ENCODE measurements at regions not wholly inside any gene's neighbourhood (a gene's known extent, or its start where the extent isn't known, plus 50 kb on each side); places are given as distances from the start of the nearest gene placed in this dataset.
"Not testable (repeated sequence)": the region's sequence is repeated elsewhere in the genome, so short reads cannot be mapped to it uniquely, and the experiment has no call there.

- no peak for TF ChIP-seq CTCF (IDR thresholded peaks at IDR 0.05; ENCODE audit: insufficient read depth, low read depth, low read length)
- no peak for DNase-seq (ENCODE audit: low read depth)
Observed at GRCh38 chr6:48959251-48960060, 503.6 kb downstream of the MMUT start.

GRCh38 chr6:48957781-48958180, 505.3 kb downstream of the MMUT start:
- no peak overlapping the region for H3K4me3 ChIP-seq (ENCODE audit: low read depth, low read length)
- DNase-seq (ENCODE audit: low read depth) = peak; percentile 3
- no peak for TF ChIP-seq CTCF (IDR thresholded peaks at IDR 0.05; ENCODE audit: insufficient read depth, low read depth, low read length)

More at GRCh38 chr6:48959251-48960060, 503.6 kb downstream of the MMUT start:
- no peak overlapping the region for H3K4me3 ChIP-seq (ENCODE audit: low read depth, low read length)

GRCh38 chr6:48951917-48952316, 511.1 kb downstream of the MMUT start:
- H3K4me3 ChIP-seq (ENCODE audit: low read depth, low read length) = no peak overlapping the region
- DNase-seq (ENCODE audit: low read depth) = no peak
- TF ChIP-seq CTCF (IDR thresholded peaks at IDR 0.05; ENCODE audit: insufficient read depth, low read depth, low read length) = no peak

GRCh38 chr6:48944276-48944675, 518.8 kb downstream of the MMUT start:
- H3K4me3 ChIP-seq (ENCODE audit: low read depth, low read length); DNase-seq (ENCODE audit: low read depth): not testable (repeated sequence)

- TF ChIP-seq CTCF (IDR thresholded peaks at IDR 0.05; ENCODE audit: insufficient read depth, low read depth, low read length) = no peak
- no peak for DNase-seq (ENCODE audit: low read depth)
- no peak overlapping the region for H3K4me3 ChIP-seq (ENCODE audit: low read depth, low read length)
Observed at GRCh38 chr6:48933136-48933535, 529.9 kb downstream of the MMUT start.

GRCh38 chr6:48928937-48929336, 534.1 kb downstream of the MMUT start:
- DNase-seq (ENCODE audit: low read depth) = no peak
- TF ChIP-seq CTCF (IDR thresholded peaks at IDR 0.05; ENCODE audit: insufficient read depth, low read depth, low read length) = no peak
- H3K4me3 ChIP-seq (ENCODE audit: low read depth, low read length) = no peak overlapping the region

GRCh38 chr6:48922837-48923236, 540.2 kb downstream of the MMUT start:
- no peak for DNase-seq (ENCODE audit: low read depth)
- no peak overlapping the region for H3K4me3 ChIP-seq (ENCODE audit: low read depth, low read length)
- TF ChIP-seq CTCF (IDR thresholded peaks at IDR 0.05; ENCODE audit: insufficient read depth, low read depth, low read length) = no peak

Measured in fibroblast of villous mesenchyme (primary cell).